ENCODE measurements at regions not wholly inside any gene's neighbourhood (a gene's known extent, or its start where the extent isn't known, plus 50 kb on each side); places are given as distances from the start of the nearest gene placed in this dataset.

GRCh38 chr3:41053220-41053619, 146.1 kb upstream of the CTNNB1 start:
- TF ChIP-seq, protein P1, sequence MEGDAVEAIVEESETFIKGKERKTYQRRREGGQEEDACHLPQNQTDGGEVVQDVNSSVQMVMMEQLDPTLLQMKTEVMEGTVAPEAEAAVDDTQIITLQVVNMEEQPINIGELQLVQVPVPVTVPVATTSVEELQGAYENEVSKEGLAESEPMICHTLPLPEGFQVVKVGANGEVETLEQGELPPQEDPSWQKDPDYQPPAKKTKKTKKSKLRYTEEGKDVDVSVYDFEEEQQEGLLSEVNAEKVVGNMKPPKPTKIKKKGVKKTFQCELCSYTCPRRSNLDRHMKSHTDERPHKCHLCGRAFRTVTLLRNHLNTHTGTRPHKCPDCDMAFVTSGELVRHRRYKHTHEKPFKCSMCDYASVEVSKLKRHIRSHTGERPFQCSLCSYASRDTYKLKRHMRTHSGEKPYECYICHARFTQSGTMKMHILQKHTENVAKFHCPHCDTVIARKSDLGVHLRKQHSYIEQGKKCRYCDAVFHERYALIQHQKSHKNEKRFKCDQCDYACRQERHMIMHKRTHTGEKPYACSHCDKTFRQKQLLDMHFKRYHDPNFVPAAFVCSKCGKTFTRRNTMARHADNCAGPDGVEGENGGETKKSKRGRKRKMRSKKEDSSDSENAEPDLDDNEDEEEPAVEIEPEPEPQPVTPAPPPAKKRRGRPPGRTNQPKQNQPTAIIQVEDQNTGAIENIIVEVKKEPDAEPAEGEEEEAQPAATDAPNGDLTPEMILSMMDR (IDR thresholded peaks at IDR 0.05; ENCODE audit: borderline replicate concordance, insufficient read depth, low read depth, low read length) = no peak
- H3K4me3 ChIP-seq (ENCODE audit: low read depth, low read length) = no peak overlapping the region

DNA sequence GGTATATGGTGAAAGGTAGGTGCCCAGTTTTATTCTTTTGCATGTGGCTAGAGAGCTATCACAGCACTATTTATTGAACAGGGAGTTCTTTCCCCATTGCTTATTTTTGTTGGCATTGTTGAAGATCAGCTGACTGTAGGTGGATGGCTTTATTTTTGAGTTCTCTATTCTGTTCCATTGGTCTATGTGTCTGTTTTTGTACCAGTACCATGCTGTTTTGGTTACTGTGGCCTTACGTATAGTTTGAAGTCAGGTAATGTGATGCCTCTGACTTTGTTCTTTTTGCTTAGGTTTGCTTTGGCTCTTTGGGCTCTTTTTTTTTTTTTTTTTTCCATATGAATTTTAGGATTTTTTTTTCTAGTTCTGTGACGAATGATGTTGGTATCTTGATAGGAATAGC, 139.2 kb upstream of the CTNNB1 start:
- H3K4me3 ChIP-seq (ENCODE audit: low read depth, low read length) = no peak overlapping the region
- TF ChIP-seq, protein P1 (IDR thresholded peaks at IDR 0.05; ENCODE audit: borderline replicate concordance, insufficient read depth, low read depth, low read length) = no peak

GRCh38 chr3:41064070-41064469, 135.2 kb upstream of the CTNNB1 start:
- TF ChIP-seq, protein P1 (IDR thresholded peaks at IDR 0.05; ENCODE audit: borderline replicate concordance, insufficient read depth, low read depth, low read length) = no peak
- H3K4me3 ChIP-seq (ENCODE audit: low read depth, low read length) = no peak overlapping the region

DNA sequence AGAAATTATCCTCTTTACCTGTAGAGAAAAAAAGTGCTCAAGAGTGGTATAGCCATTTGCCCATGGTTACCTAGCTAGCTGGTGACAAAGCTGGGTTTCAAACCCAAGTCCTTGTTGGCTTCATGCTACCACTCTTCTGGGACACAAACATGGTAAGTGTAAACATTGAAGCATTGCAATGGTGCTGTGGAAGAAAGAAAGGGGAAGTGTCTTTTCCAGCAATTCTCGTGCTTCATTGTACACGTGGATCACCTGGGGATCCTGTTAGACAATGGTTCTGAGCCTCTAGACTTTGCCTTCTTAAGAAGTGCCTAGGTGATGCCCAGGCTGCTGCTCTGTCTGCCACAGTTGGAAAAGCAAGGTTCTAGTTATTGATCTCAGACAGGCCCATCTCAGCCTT, 134.8 kb upstream of the CTNNB1 start:
- H3K4me3 ChIP-seq (ENCODE audit: low read depth, low read length) = no peak overlapping the region
- TF ChIP-seq, protein P1 (IDR thresholded peaks at IDR 0.05; ENCODE audit: borderline replicate concordance, insufficient read depth, low read depth, low read length) = no peak

GRCh38 chr3:41065340-41065739, 134.0 kb upstream of the CTNNB1 start:
- H3K4me3 ChIP-seq (ENCODE audit: low read depth, low read length) = no peak overlapping the region
- TF ChIP-seq, protein P1 (IDR thresholded peaks at IDR 0.05; ENCODE audit: borderline replicate concordance, insufficient read depth, low read depth, low read length) = no peak

DNA sequence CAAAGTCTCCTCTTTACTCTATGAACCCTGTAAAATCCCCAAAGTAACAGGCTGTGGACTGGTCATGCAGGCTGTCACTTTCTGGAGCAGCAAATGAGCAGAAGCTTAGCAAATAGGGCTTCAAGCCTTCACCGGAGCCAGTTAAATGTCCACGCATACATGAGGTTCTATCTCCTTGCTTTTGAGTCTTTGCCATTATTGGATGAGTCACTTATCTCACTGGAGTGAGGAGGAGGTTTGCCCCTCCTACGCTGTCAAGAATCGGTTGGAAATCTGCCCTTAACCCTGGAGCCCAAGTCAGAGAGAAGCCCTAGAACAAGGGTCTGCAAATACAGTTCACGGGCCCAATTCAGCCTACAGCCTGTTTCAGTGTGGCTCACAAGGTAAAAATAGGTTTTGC, 126.1 kb upstream of the CTNNB1 start:
- TF ChIP-seq, protein P1 (IDR thresholded peaks at IDR 0.05; ENCODE audit: borderline replicate concordance, insufficient read depth, low read depth, low read length) = no peak

GRCh38 chr3:41075975-41076374, 123.3 kb upstream of the CTNNB1 start:
- no peak overlapping the region for H3K4me3 ChIP-seq (ENCODE audit: low read depth, low read length)
- TF ChIP-seq, protein P1 (IDR thresholded peaks at IDR 0.05; ENCODE audit: borderline replicate concordance, insufficient read depth, low read depth, low read length) = no peak

More for the DNA sequence above, 126.1 kb upstream of the CTNNB1 start:
- no peak overlapping the region for H3K4me3 ChIP-seq (ENCODE audit: low read depth, low read length)

Measured in GM12875 (cell line).